HepG2 (cell line): ENCODE measurements at regions not wholly inside any gene's neighbourhood (a gene's known extent, or its start where the extent isn't known, plus 50 kb on each side); places are given as distances from the start of the nearest gene placed in this dataset.
A peak's percentile ranks its signal among the peaks of the same experiment; 100 is the strongest.

Experiments used
- CENPT ChIP-seq: sonication (generic); formaldehyde crosslinking; IDR thresholded peaks from 2 replicates; pipeline ENCODE4 v1.8.0; 2022; ENCODE audit warnings: low read depth, mild to moderate bottlenecking, moderate library complexity, missing genetic modification reagents
- GMEB2 ChIP-seq: IDR thresholded peaks from 2 replicates; pipeline ENCODE4 v1.6.1; 2016; ENCODE audit warnings: missing biosample characterization, missing genetic modification reagents, low read depth
- HNF1B ChIP-seq: sonication (generic); formaldehyde crosslinking; IDR thresholded peaks from 2 replicates; pipeline ENCODE4 v1.5.1; 2020; ENCODE audit warnings: mild to moderate bottlenecking, moderate library complexity, missing genetic modification reagents
- HOXA5 ChIP-seq: sonication (generic); formaldehyde crosslinking; IDR thresholded peaks from 2 replicates; pipeline ENCODE4 v1.4.0; 2020; ENCODE audit warnings: missing genetic modification reagents
- MEIS2 ChIP-seq: sonication (generic); formaldehyde crosslinking; IDR thresholded peaks from 2 replicates; pipeline ENCODE4 v1.9.0; 2021; ENCODE audit warnings: mild to moderate bottlenecking, missing genetic modification reagents
- NCOA1 ChIP-seq: sonication (generic); formaldehyde crosslinking; IDR thresholded peaks from 2 replicates; pipeline ENCODE4 v1.9.0; 2021; ENCODE audit warnings: missing genetic modification reagents
- NFE2L1 ChIP-seq: sonication (generic); formaldehyde crosslinking; IDR thresholded peaks from 2 replicates; pipeline ENCODE4 v1.4.0; 2020; ENCODE audit warnings: missing genetic modification reagents, mild to moderate bottlenecking, borderline replicate concordance
- NFIC ChIP-seq: IDR thresholded peaks from 2 replicates; pipeline ENCODE4 v1.6.1; 2012; ENCODE audit warnings: mild to moderate bottlenecking, low read length, inconsistent platforms
- NFKB2 ChIP-seq: sonication (generic); formaldehyde crosslinking; IDR thresholded peaks from 2 replicates; pipeline ENCODE4 v1.4.0; 2020; ENCODE audit warnings: missing genetic modification reagents, borderline replicate concordance
- PITX1 ChIP-seq: sonication (generic); formaldehyde crosslinking; IDR thresholded peaks from 2 replicates; pipeline ENCODE4 v1.5.1; 2020; ENCODE audit warnings: mild to moderate bottlenecking, missing genetic modification reagents
- RBM39 ChIP-seq: fragments of 200-400 bp; formaldehyde crosslinking; IDR thresholded peaks from one replicate; pipeline ENCODE4 v1.6.1; 2018; ENCODE audit warnings: antibody characterized with exemption, mild to moderate bottlenecking, low read depth, low read length; ENCODE audit not compliant: poor library complexity, severe bottlenecking
- REST ChIP-seq, 2 experiments: IDR thresholded peaks; 2 replicates each; pipeline ENCODE4 v1.6.1; 2011 to 2012; ENCODE audit warnings: low read length in 2 of 2, borderline replicate concordance in 1 of 2, low read depth in 1 of 2, mild to moderate bottlenecking in 1 of 2, moderate library complexity in 1 of 2
- SAP130 ChIP-seq: IDR thresholded peaks from 2 replicates; pipeline ENCODE4 v1.6.1; 2016; ENCODE audit warnings: low read depth
- SP140L ChIP-seq: sonication (generic); formaldehyde crosslinking; IDR thresholded peaks from 2 replicates; pipeline ENCODE4 v1.4.0; 2020; ENCODE audit warnings: missing genetic modification reagents, borderline replicate concordance
- TRIM22 ChIP-seq: fragments of 450-650 bp; IDR thresholded peaks from 2 replicates; pipeline ENCODE4 v1.6.1; 2017
- ZNF205 ChIP-seq: IDR thresholded peaks from 2 replicates; pipeline ENCODE4 v1.6.1; 2018; ENCODE audit warnings: missing biosample characterization, missing genetic modification reagents
- ZNF232 ChIP-seq: sonication (generic); formaldehyde crosslinking; IDR thresholded peaks from 2 replicates; pipeline ENCODE4 v1.4.0; 2020; ENCODE audit warnings: missing genetic modification reagents, borderline replicate concordance
- ZNF317 ChIP-seq: sonication (generic); formaldehyde crosslinking; IDR thresholded peaks from 2 replicates; pipeline ENCODE4 v1.5.0; 2020; ENCODE audit warnings: mild to moderate bottlenecking, missing genetic modification reagents
- ZNF350 ChIP-seq: sonication (generic); formaldehyde crosslinking; IDR thresholded peaks from 2 replicates; pipeline ENCODE4 v1.4.0; 2020; ENCODE audit warnings: mild to moderate bottlenecking, low read depth, missing genetic modification reagents, borderline replicate concordance
- ZNF747 ChIP-seq: sonication (generic); formaldehyde crosslinking; IDR thresholded peaks from 2 replicates; pipeline ENCODE4 v1.8.1; 2023; ENCODE audit warnings: missing genetic modification reagents, mild to moderate bottlenecking, borderline replicate concordance

GRCh38 chr22:22959147-22959827 is 71.7 kb downstream of the IGLL5 start (continued):
- TF ChIP-seq NCOA1 (CRISPR knock-in tag) (no peak), HNF1B (CRISPR knock-in tag) (0 out of 2 replicates have a peak, but pooled peaks have one; percentile 44), ZNF205 (CRISPR knock-in tag) (no peak), NFE2L1 (CRISPR knock-in tag) (no peak), TRIM22 (no peak), SAP130 (0 out of 2 replicates have a peak, but pooled peaks have one; percentile 21), HOXA5 (CRISPR knock-in tag) (peak; percentile 60; the same call in 1 of the 2 replicates), ZNF232 (CRISPR knock-in tag) (0 out of 2 replicates have a peak, but pooled peaks have one; percentile 34), GMEB2 (CRISPR knock-in tag) (no peak), REST (IDR thresholded peaks at IDR 0.05; ENCODE audit: borderline replicate concordance in 1 of 2, low read depth in 1 of 2, low read length in 2 of 2) (no peak), ZNF317 (CRISPR knock-in tag) (no peak), CENPT (CRISPR knock-in tag) (no peak), ZNF747 (no peak), RBM39 (no peak), NFIC (no peak), MEIS2 (CRISPR knock-in tag) (no peak), ZNF350 (CRISPR knock-in tag) (no peak), PITX1 (CRISPR knock-in tag) (peak; percentile 55; the same call in 1 of the 2 replicates), SP140L (CRISPR knock-in tag) (no peak), NFKB2 (no peak)
